HCT116 (cell line): ENCODE measurements at regions not wholly inside any gene's neighbourhood (a gene's known extent, or its start where the extent isn't known, plus 50 kb on each side); places are given as distances from the start of the nearest gene placed in this dataset.

Source experiments
- EZH2 ChIP-seq: fragments of 200-600 bp; sonication (generic); IDR thresholded peaks from 2 replicates; pipeline ENCODE4 v1.6.1; 2017; ENCODE audit warnings: antibody characterized with exemption, mixed run types
- MAX ChIP-seq: IDR thresholded peaks from 2 replicates; pipeline ENCODE4 v1.6.1; 2012
- POLR2A ChIP-seq: IDR thresholded peaks from 2 replicates; pipeline ENCODE4 v1.7.0; 2011; ENCODE audit warnings: borderline replicate concordance; ENCODE audit not compliant: insufficient read depth, insufficient read length; ENCODE audit errors: extremely low read depth
- POLR2AphosphoS5 ChIP-seq: IDR thresholded peaks from 2 replicates; pipeline ENCODE4 v1.6.1; 2011; ENCODE audit warnings: mild to moderate bottlenecking, low read depth, low read length, moderate library complexity
- RAD21 ChIP-seq: IDR thresholded peaks from 2 replicates; pipeline ENCODE4 v1.6.1; 2012; ENCODE audit warnings: low read depth, mild to moderate bottlenecking
- REST ChIP-seq: IDR thresholded peaks from 2 replicates; pipeline ENCODE4 v1.6.1; 2012; ENCODE audit warnings: low read depth
- SIN3A ChIP-seq: IDR thresholded peaks from 2 replicates; pipeline ENCODE4 v1.6.1; 2012; ENCODE audit warnings: low read depth
- SP1 ChIP-seq: IDR thresholded peaks from 2 replicates; pipeline ENCODE4 v1.6.1; 2012; ENCODE audit warnings: low read depth
- SRF ChIP-seq: IDR thresholded peaks from 2 replicates; pipeline ENCODE4 v1.6.1; 2012; ENCODE audit warnings: low read depth
- TCF7L2 ChIP-seq: IDR thresholded peaks from 2 replicates; pipeline ENCODE4 v1.7.0; 2011; ENCODE audit warnings: borderline replicate concordance, inconsistent platforms; ENCODE audit not compliant: insufficient read depth, insufficient read length; ENCODE audit errors: extremely low read depth
- YY1 ChIP-seq: IDR thresholded peaks from 2 replicates; pipeline ENCODE4 v1.6.1; 2011; ENCODE audit warnings: low read length, low read depth, moderate library complexity, mild to moderate bottlenecking; ENCODE audit not compliant: insufficient replicate concordance; ENCODE audit errors: extremely low read depth
- TF ChIP-seq, protein P1 (sequence below), 3 experiments: fragments of 200-600 bp in 1 of 3; sonication (generic) in 1 of 3; IDR thresholded peaks in 2 of 3; conservative IDR thresholded peaks in 1 of 3; 2 replicates each; pipeline ENCODE4 v1.5.1; 2012 to 2017; ENCODE audit warnings: low read depth in 2 of 3, low read length in 2 of 3, antibody characterized with exemption in 1 of 3, borderline replicate concordance in 1 of 3, control low read depth in 1 of 3, mild to moderate bottlenecking in 1 of 3, mixed read lengths in 1 of 3, mixed run types in 1 of 3, moderate library complexity in 1 of 3; ENCODE audit not compliant: insufficient read depth in 1 of 3
- TF ChIP-seq, protein P2 (sequence below): IDR thresholded peaks from 2 replicates; pipeline ENCODE4 v1.6.1; 2012

DNA sequence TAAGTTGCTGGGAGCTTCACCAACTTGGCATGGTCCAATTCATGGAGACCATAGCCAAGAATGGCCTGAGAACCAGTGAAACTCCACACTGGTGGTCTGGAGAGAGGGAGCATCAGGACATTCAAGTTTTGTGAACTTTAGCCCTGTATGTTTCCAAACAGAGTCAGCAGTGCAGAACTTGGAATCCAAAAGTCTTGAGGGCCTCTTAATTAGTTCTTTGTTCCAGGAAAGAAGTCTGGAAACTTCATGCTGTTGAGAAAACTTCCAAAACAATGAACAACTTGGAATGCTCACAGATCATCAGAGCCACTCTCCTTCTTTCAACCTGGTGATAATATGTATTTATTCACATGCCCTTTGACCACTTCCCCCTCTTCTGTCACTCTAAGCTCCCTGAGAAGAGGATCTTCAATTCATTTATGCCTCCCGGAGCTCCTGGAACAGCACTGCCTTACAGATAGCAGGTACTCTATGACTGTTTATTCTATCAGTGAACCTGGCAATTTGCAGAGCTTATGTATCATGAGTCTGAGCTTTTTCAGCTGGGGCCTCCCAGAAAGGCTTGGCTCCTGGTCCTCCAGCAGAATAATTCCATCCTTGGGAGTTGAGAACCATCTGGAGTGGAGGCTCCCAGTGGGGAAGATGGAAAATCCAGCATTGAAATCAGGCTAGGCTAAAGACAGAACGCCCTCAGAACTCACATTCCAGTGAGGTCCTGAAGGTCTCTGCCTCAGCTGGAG lies 191.4 kb downstream of the KTN1 start:
- TF ChIP-seq SP1 (no peak), MAX (no peak), POLR2A (no peak), SIN3A (no peak), POLR2AphosphoS5 (no peak), REST (no peak), EZH2 (no peak), RAD21 (no peak), YY1 (no peak), TCF7L2 (no peak), SRF (no peak)
- TF ChIP-seq, protein P1, sequence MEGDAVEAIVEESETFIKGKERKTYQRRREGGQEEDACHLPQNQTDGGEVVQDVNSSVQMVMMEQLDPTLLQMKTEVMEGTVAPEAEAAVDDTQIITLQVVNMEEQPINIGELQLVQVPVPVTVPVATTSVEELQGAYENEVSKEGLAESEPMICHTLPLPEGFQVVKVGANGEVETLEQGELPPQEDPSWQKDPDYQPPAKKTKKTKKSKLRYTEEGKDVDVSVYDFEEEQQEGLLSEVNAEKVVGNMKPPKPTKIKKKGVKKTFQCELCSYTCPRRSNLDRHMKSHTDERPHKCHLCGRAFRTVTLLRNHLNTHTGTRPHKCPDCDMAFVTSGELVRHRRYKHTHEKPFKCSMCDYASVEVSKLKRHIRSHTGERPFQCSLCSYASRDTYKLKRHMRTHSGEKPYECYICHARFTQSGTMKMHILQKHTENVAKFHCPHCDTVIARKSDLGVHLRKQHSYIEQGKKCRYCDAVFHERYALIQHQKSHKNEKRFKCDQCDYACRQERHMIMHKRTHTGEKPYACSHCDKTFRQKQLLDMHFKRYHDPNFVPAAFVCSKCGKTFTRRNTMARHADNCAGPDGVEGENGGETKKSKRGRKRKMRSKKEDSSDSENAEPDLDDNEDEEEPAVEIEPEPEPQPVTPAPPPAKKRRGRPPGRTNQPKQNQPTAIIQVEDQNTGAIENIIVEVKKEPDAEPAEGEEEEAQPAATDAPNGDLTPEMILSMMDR (IDR thresholded peaks at IDR 0.05 in 2 of 3, conservative IDR thresholded peaks at IDR 0.05 in 1 of 3; ENCODE audit: borderline replicate concordance in 1 of 3, insufficient read depth in 1 of 3, low read depth in 2 of 3, low read length in 2 of 3): no peak
- TF ChIP-seq, protein P2, sequence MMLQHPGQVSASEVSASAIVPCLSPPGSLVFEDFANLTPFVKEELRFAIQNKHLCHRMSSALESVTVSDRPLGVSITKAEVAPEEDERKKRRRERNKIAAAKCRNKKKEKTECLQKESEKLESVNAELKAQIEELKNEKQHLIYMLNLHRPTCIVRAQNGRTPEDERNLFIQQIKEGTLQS: no peak
